Activated T-cell treated with anti-CD3 and anti-CD28 coated beads for 4 hours (primary cell): ENCODE measurements at regions not wholly inside any gene's neighbourhood (a gene's known extent, or its start where the extent isn't known, plus 50 kb on each side); places are given as distances from the start of the nearest gene placed in this dataset.

Source experiments
- DNase-seq: peaks from one replicate; pipeline ENCODE4 v3.0.0-alpha.2; 2020

DNA sequence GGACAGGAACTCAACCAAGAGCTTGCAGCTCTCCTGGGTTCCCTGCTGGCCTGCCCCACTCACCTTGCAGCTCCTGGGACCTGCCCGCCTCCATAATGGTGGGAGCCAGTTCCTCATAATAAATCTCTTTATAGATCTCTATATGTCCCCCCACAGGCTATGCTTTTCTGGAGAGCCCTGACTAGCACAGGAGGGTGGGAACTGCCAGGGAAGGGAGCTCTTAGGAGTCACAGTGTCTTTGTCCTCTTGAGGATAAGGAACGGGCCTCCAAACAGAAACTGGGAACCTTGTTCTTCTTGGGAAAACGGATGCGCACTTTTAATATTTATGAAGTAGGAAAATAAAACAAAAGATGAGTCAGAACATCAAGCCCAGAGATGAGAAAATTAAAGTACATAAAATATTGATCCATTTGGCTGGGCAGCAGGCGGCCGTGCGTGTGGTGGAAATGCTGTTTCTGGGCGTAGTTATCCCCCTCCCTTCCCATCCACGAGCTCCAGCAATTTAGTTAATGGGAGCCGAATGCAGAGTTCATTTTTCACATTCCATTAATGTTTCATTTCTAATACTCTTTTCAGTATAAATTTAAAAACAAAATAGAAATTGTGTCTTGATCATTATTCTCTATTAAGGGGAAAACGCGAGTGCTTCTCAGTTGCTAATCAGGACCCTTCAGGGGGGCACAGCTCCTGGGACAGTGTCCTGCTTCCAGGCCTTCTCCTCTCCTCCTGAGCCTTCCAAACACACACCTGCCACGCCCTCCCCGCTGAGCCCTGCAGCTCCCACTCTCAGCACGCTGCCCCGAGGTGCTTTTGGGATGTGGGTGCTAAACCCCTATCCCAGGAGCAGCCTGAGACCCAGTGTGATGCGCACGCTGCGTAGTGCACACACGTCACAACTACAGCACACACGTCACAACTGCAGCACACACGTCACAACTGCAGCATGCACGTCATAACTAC is 323.3 kb upstream of the AJAP1 start:
- DNase-seq: no peak

DNA sequence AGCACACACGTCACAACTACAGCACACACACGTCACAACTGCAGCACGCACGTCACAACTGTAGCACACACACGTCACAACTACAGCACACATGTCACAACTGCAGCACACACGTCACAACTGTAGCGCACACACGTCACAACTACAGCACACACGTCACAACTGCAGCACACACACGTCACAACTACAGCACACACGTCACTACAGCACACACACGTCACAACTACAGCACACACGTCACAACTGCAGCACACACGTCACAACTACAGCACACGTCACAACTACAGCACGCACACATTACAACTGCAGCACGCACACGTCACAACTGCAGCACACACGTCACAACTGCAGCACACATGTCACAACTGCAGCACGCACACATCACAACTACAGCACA is 322.6 kb upstream of the AJAP1 start:
- no peak for DNase-seq

DNA sequence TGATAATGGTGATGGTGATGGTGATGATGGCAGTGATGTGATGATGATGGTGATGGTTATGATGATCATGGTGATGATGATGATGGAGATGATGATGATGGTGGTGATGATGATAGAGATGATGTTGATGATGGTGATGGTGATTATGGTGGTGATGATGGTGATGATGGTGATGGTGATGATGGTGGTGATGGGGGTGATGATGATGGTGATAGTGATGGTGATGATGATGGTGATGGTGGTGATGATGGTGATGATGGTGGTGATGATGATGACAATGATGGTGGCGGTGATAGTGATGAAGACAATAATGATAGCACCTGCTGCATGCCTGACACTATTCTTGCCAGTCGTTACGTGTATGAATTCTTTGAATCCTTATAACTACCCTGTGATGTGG is 317.9 kb upstream of the AJAP1 start:
- DNase-seq: no peak

DNA sequence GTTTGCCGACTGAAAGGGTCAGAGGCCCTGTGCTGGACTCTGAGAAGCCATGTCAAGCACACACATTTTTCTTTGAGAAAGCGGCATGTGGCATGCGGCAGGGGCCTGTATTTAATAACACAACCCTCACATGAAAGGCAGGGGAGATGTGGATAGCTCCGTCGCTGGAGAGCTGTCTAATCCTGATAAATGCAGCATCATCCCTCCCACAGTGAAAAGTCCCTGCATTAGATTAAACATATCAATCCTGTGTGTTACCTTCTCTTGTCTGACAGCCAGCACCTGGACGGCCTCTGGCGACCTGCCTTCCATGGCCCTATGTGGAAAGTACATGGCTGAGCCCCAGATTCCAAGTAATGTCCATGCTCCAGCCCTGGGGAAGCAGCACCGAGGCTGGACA is 313.0 kb upstream of the AJAP1 start:
- no peak for DNase-seq

DNA sequence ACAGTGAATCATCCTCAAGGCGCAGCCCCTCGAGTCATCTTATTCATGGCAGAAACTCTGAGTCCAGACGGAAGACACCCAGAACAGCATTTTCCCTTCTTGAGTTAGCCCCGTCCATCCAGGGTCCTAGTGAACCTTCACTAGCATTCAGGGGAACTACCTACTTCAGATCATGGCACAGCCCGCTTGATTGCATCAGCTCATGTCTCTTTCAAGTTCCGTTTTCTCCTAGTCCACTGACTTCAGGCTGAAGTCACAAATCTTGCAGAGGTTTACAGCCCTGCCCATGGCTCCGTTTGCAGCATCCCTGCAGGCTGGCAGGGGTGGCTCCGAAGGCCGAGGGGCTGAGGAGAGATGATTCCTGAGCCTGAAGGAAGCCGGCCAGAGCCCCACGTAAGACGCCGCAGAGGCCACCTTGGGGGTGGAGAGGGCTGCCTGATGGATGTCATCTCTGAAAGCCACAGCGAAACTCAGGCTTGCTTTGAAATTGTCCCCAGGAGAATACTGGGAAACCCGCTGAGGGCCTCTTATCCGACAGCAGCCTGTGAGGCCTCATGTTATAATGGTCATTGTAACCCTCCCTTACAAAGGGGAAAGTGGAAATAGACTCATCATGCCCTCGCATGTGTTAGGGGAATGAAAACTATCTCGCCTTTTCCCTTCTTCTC is 310.2 kb upstream of the AJAP1 start:
- DNase-seq: no peak

DNA sequence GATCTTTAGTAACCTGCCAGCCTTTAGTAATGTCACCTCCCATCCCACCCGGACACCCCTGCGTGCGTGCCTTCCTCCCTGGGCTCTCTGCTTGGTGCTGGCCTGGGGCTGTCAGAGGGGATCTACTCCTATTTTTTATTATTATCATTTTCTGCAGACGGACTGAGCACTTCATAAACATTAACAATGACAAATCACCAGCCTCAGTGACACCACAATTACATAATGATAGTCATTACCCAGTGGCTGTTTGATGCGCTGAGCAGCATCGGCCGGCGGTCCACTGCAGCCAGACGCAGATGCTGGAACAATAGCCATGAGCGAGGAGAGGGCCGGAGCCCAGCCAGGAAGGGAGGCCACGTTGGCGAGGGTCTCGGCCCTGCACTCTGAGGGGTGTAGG is 309.3 kb upstream of the AJAP1 start:
- no peak for DNase-seq

DNA sequence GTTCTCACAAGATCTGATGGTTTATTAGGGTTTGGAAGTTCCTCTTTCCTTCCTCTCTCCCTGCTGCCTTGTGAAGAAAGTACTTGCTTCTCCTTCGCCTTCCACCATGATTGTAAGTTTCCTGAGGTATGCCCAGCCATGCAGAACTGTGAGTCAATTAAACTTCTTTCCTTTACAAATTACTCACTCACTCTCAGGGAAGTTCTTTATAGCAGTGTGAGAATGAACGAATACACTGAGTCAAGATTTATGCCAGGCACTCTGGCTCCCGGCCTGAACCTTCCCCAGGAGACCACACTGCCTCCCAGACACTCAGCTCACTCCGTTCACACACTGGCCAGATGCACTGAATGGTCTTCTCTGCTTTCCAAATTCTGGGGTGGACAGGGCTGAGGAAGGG is 308.3 kb upstream of the AJAP1 start:
- no peak for DNase-seq

DNA sequence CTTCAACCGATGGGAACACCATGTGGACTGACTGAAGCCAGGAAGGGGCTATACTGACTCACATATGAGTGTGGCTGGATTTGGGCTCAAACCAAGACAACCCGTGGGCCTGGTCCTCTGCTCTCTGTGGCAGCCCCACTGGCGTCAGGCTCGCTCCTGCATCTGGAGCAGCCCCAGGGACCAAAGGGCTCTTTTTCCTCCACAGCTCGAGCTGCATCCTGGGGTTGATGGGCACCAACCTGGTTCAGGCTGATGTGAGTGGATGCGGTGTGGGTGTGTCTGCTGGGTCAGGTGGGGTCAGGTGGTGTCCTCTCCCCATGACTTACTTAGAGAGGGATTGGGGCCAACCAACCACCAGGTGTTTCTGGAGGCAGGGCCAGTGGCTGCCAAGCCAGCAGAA is 303.0 kb upstream of the AJAP1 start:
- DNase-seq: no peak

DNA sequence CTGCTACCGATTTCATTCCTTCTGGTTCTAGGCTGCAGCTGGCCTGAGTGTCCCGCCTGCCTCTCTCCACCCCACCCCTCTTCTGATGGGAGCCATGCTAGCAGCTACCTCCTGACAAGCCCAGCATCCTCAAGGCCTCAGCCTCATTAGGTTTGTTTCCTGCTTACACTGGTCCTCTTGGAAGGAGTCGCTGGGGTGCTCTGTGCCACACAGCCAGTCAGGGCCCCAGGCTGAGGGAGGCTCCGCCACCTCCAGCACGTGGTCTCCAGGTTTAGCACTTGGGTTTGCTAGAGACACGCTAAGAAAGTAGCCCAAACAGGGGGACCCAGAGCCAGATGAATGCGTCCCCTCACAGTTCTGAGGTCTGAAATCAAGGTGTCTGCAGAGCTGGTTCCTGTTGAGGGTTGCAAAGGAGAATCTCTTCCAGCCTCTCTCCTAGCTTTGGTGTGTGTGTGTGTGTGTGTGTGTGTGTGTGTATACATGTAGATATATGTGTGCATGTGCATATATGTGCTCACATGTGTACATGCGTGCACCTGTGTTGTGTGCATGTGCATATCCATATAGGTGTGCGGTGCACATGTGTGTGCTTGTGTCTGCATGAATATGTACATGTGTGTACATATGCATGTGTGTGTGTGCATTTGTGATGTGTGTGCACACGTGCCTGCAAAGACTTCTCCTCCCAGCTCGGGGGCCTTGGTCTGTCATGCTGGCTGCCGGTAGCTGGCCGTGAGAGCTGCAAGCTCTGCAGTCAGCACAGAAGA is 301.1 kb upstream of the AJAP1 start:
- DNase-seq: no peak

DNA sequence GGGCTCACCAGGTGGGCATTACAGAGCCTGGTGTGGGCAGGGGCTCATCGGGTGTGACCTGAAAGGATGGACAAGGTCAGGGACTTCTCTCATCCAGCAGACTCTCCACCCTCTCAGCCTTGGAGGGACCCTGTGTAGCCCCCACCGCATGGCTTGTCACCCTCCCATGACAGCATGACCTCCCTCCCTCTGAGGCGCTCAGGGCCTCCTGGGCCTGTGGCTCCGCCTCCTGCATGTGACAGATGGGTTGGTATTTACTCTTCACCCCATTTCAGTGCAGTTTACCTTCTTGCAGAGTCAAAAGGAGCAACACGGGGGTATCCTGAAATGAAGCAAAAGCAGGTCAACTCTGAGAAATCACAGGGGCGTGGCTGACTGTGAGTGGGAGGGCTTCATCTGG is 298.6 kb upstream of the AJAP1 start:
- DNase-seq: no peak

DNA sequence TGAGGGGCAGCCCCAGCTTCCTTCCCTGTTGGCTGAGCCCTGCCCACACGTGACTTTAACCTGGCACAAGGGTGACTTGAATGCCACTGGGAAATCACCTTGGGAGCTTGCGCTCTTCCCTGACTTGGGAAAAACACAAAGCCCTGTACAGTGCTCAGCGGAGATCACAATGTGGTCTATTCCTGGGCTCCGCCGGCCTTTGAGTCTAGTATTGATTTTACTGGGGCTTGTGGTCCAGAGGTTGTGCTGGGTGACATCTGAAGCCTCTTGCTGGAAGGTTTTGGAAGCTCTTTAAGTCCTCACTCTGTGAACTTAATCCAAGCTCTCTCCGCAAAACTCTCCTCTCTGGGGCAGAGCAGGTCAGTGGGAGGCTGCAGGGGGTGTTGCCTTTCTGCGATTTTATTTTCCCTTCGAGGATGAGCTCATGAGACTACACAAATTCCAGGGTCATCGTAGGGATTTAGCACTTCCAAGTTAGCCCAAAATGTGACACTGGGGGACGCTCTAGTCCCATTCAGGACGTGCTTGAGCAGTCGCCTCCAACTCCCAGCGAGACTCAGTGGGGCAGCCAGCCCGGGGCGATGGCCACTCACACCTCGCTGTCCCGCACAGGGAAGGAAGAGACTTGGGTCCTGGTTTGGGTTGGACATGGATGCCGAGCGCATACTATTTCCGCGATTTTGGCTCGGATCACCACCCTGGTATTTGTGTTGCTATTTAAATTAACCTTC is 291.9 kb upstream of the AJAP1 start:
- no peak for DNase-seq

DNA sequence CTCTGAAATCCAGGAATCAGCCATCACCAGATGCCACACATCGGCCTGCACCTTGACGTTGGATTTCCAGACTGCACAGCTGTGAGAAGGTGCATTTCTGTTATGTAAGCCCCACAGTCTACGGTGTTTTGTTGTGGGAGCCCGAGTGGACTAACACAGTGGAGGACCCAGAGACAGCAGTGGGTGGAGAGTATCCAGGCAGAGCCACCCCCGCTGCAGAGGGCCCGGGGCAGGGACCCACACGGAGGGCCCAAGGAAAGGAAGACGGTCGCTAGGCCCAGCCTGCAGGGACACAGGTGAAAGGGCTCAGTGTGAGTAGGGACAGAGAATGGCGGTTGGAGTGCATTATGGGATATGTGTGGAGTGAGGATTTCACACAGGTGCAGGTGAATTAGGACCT is 288.3 kb upstream of the AJAP1 start:
- DNase-seq: no peak

DNA sequence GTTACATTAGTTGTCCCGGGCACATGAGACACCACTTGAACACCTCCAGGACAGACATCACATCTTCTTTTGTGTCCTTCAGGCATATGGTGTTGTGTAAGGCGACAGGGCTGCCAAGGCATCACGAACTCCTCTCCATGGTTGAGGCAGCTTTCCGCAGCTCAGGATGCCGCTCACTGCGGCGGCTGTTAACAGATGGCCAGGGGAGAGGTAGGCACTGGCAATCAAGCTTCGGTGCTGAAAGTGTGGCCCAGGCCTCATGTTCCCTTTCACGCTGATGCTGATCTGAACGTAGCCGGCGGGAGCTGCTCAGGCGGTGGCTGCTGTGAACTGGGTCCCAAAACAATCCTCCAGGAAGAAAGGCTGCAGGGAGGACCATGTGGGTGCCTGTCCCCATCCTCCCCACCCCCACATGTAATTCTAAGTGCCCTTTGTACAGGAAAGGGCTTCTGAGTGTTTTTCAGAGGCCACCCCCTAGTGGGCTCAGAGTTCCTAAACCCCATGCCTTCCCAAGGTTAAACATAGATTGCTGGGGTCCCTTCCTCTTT is 287.1 kb upstream of the AJAP1 start:
- no peak for DNase-seq

DNA sequence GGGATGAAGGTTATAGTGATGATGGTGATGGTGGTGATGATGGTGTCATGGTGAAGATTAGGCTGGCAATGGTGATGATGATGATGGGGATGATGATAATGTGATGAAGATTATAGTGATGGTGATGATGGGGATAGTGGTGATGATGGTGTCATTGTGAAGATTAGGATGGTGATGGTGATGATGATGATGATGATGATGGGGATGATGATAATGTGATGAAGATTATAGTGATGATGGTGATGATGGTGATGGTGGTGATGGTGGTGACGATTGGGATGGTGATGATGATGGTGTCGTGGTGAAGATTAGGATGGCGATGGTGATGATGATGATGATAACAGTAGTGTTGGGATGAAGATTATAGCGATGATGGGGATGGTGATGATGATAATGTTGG is 285.1 kb upstream of the AJAP1 start:
- no peak for DNase-seq

DNA sequence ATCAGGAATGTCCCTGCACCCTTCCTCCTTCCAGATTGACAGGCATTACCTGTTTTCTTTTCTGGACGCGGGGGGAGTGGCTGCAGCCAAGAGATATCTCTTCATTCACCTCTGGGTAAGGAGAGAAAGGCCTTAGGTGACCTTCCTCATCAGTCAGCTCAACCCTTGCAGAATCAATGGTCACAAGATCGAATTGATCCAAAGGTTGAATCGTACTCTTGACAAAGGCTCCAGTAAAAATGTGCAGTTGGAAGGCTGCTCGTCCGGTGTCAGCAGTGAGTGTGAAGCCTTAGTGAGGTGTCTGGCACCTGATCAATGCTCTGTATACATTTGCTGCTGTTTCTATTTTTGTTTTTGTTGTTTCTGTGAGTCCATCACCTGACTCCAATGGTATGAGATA is 282.6 kb upstream of the AJAP1 start:
- DNase-seq: no peak

DNA sequence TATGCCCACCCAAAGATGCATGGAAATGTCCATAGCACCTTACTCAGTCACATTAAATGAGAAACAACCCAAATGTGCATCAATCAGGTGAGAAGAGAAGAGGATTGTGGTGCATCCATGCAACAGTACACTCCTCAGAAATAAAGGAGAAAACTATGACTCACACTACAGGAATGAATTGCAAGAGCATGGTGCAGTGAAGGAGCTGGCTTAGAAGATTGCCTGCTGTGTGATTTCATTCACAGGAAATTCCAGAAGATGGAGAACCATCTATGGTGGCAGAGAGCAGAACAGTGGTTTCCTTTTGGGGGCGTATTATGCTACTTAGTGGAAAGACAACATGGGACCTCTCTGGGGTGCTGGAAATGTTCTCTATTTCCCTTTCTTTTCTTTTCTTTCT is 278.6 kb upstream of the AJAP1 start:
- DNase-seq: no peak

DNA sequence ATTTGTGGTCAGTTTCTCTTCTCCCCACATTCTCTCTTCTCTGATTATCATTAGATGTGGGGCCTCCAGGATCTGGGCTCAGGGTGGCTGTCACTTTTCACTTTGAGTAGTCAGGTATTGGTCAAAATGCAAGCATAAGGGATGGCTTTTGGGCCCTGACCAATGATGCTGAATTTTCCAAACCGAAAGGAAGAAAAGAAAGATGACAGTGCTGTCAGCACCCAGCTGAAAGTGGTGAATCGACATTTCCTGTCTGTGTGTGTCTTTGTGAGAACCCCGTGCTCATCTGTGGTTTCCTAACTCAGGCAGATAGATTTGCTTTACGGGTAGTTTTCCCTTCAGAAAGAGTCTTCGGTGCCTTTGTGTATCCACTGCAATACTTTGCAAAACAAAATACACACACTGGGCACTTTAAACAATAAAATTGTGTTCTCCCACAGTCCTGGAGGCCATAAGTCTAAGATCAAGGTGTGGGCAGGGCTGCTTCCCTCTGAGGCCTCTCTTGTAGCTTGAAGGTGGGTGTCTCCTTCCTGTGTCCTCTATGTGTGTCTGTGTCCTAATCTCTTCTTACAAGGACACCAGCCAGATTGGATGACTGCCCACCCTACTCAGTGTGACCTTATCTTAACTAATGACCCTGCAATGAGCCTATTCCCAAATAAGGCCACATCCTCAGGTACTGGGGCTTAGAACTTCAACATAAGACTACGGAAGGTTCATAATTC is 274.8 kb upstream of the AJAP1 start:
- DNase-seq: no peak

DNA sequence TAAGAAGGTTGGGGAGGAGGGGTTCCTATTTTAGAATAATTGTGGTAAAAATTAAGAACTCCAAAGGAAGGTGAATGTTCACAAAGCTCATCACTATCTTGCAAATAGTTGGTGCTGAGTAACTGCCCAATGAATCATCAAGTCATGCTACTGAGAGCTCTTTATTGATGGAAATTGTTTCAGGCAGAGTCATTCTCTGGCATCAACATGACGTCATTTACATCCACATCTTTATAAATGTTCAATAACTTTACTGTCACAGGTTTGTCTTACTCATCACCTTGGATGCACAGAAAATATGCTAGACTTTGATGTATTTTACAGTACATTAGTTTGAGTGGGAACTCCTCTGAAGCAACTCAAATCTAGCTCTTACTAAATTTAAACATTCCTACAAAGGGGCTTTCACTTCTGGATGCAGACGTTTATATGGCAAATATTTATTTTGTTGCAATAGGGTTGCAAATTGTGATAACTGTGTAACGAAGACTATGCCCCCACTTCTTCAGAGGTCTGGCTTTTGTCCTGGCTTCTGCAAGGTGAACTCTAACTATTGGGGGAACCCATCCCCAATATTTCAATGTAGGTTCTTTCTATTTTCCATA is 273.7 kb upstream of the AJAP1 start:
- no peak for DNase-seq

DNA sequence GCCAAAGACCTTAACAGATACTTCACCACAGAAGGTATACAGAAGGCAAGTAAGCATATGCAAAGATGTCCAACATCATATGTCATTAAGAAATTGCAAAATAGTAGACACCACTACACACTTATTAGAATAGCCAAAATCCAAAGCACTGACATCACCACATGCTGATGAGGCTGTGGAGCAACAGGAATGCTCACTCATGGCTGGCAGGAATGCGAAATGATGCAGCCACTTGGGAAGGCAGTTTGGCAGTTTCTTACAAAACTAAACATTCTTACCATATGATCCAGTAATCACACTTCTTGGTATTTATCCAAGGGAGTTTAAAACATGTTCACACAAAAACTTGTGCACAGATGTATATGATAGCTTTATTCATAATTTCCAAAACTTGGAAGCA is 261.2 kb upstream of the AJAP1 start:
- no peak for DNase-seq

DNA sequence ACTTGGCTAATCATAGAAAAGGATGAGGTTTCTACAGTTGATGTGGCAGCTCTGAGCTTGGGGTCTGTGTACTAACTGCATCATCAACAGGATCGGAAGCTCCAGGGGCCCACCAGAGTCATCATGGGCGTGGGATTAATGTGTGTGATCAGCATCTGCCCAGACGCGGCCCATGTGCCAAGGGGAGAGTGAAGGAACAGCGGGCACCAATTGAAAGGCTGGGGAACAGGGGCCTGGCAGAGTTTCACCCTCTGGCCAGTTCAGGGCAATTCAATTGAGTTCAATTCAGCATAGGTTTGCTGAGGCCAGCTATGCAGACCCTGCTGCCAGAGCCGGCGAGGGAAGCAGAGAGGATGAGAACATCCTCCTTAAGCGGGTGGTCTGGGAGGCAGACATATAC is 260.0 kb upstream of the AJAP1 start:
- no peak for DNase-seq

DNA sequence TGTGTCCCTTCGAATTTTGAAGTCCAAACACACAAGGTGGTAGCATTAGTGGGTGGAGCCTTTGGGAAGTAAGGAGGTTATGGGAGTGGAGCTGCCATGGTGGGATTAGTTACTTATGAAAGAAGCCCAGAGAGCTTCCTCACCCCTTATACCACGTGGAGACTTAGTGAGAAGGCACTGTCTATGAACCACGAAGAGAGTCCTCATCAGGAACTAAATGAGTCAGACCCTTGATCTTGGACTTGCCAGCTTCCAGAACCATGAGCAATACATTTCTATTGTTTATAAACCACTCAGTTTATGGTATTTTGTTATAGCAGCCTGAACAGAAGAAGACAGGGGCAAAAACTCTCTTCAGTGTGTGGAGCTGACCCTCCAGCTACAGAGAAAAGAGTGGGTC is 259.3 kb upstream of the AJAP1 start:
- no peak for DNase-seq

DNA sequence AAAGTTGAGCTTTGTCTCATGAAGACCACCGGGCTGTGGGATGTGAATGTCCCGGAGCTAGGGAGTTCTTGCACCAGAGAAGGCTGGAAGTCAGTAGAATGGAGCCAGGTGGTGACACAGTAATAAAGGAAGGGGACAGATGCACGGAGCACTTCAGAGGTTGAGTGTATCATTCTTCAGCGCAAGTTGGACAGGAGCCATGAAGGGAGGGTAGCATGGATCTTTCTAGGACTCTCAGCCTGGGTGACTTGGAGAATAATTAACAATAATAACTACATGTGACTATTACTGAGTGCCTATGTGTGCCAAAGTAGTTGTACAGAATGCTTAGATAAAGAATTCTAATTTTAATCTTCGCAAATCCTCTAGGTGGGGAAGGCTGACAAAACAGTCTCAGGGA is 258.7 kb upstream of the AJAP1 start:
- DNase-seq: no peak
